Left lung (tissue), 4 donors: ENCODE measurements at regions not wholly inside any gene's neighbourhood (a gene's known extent, or its start where the extent isn't known, plus 50 kb on each side); places are given as distances from the start of the nearest gene placed in this dataset.
A peak's percentile ranks its signal among the peaks of the same experiment; 100 is the strongest.

Experiments
- ATAC-seq: fragments of 200-7000 bp; cut with Tn5 transposase; one replicate; pipeline ENCODE4 v1.9.1; 2020; ENCODE audit warnings: moderate library complexity
- DNase-seq, 4 donors: peaks; one replicate each; pipeline ENCODE4 v3.0.0-alpha.2; 2013 to 2020
- H3K27ac ChIP-seq, 2 donors: fragments of 200-600 bp; sonication (generic) in 1 of 2; one replicate each; pipeline versions ENCODE4 v1.5.0 to v1.8.0; 2020 to 2021
- H3K27me3 ChIP-seq, 2 donors: fragments of 200-600 bp; sonication (generic) in 1 of 2; one replicate each; pipeline versions ENCODE4 v1.5.0 to v1.8.0; 2020 to 2021
- H3K36me3 ChIP-seq, 2 donors: fragments of 200-600 bp; sonication (generic) in 1 of 2; one replicate each; pipeline versions ENCODE4 v1.5.0 to v1.8.0; 2020 to 2021
- H3K4me1 ChIP-seq, 2 donors: fragments of 200-600 bp; one replicate each; pipeline ENCODE4 v1.8.0; 2021
- H3K4me3 ChIP-seq, 2 donors: fragments of 200-600 bp; sonication (generic) in 1 of 2; one replicate each; pipeline versions ENCODE4 v1.5.0 to v1.8.0; 2020 to 2021; ENCODE audit warnings: mild to moderate bottlenecking in 1 of 2
- H3K9me3 ChIP-seq, 2 donors: fragments of 200-600 bp; sonication (generic) in 1 of 2; one replicate each; pipeline versions ENCODE4 v1.5.0 to v1.8.0; 2020 to 2021
- intact Hi-C, 2 donors: fragments of 100-400 bp; cut with DNase I; formaldehyde crosslinking; loops; one replicate each; pipeline versions ENCODE4 v1.11.2 to v1.14.2; 2022
- TF ChIP-seq, protein P1 (sequence below), 2 donors: fragments of 200-600 bp; sonication (generic) in 1 of 2; IDR thresholded peaks; one replicate each; pipeline versions ENCODE4 v1.5.0 to v1.8.0; 2021; ENCODE audit warnings: antibody characterized with exemption in 2 of 2
- donor health status: DM: no; HTN: yes; CAD: no.
- donor health status: DM: no; HTN: no; CAD: no.

DNA sequence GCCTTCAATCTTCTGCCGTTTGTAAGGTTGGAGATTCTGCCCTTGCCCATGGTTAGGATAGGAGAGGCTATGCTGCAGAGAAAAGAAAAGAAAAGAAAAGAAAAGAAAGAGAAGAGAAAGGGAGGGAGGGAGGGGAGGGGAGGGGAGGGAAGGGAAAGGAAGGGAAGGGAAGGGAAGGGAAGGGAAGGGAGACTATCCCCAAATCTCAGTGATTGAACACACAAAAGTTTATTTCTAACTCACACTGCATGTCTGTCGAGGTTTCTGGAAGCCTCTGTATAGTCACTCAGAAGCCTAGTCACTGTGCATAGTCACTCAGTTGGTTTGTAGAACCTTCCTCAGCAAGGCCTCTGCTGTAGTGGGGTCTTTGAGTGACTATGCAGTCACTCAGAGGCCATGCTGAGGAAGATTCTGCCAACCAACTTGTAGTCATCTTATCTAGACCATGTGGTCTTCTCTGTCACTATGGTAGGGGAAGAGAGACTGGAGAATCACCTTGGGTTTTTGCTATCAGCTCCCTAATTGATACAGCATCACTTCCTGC is 52.3 kb upstream of the ABCC9 start:
- no peaks in the 10 kb centered on the region for H3K4me1 ChIP-seq
- no peak overlapping the region for H3K4me3 ChIP-seq
- ATAC-seq (no peak), DNase-seq (no peak)
- H3K27ac ChIP-seq, result no peak overlapping the region
- no peaks in the 10 kb centered on the region for H3K9me3 ChIP-seq
- no peaks in the 10 kb centered on the region for H3K27me3 ChIP-seq
- no peaks in the 10 kb centered on the region for H3K36me3 ChIP-seq
- intact Hi-C loops, result loop anchor here in 1 of 2 donors (10.0 kb wide), 1 partner anchor 299 kb away; no protein-coding TSS in a partner anchor
- TF ChIP-seq, protein P1, sequence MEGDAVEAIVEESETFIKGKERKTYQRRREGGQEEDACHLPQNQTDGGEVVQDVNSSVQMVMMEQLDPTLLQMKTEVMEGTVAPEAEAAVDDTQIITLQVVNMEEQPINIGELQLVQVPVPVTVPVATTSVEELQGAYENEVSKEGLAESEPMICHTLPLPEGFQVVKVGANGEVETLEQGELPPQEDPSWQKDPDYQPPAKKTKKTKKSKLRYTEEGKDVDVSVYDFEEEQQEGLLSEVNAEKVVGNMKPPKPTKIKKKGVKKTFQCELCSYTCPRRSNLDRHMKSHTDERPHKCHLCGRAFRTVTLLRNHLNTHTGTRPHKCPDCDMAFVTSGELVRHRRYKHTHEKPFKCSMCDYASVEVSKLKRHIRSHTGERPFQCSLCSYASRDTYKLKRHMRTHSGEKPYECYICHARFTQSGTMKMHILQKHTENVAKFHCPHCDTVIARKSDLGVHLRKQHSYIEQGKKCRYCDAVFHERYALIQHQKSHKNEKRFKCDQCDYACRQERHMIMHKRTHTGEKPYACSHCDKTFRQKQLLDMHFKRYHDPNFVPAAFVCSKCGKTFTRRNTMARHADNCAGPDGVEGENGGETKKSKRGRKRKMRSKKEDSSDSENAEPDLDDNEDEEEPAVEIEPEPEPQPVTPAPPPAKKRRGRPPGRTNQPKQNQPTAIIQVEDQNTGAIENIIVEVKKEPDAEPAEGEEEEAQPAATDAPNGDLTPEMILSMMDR (IDR thresholded peaks at IDR 0.05), result no peak

- H3K4me3 ChIP-seq, result no peak overlapping the region
- no peaks in the 10 kb centered on the region for H3K9me3 ChIP-seq
- DNase-seq (no peak), ATAC-seq (peak; percentile 33)
- H3K36me3 ChIP-seq, result no peaks in the 10 kb centered on the region
- no peaks in the 10 kb centered on the region for H3K4me1 ChIP-seq
- TF ChIP-seq, protein P1 (IDR thresholded peaks at IDR 0.05), result no peak
- intact Hi-C loops, result loop anchor here in 1 of 2 donors (10.0 kb wide), 1 partner anchor 298 kb away; no protein-coding TSS in a partner anchor
- H3K27me3 ChIP-seq, result no peaks in the 10 kb centered on the region
- H3K27ac ChIP-seq, result no peak overlapping the region
These were observed 51.6 kb upstream of the ABCC9 start for GRCh38 chr12:21992823-21993222.

GRCh38 chr12:21991526-21991925 is 50.3 kb upstream of the ABCC9 start:
- Histone ChIP-seq H3K36me3 (no peaks in the 10 kb centered on the region), H3K27ac (no peak overlapping the region), H3K9me3 (no peaks in the 10 kb centered on the region), H3K4me1 (no peaks in the 10 kb centered on the region), H3K27me3 (no peaks in the 10 kb centered on the region), H3K4me3 (no peak overlapping the region)
- no peak for ATAC-seq
- DNase-seq, result no peak
- TF ChIP-seq, protein P1 (IDR thresholded peaks at IDR 0.05), result no peak
- intact Hi-C loops, result loop anchor here in 1 of 2 donors (10.0 kb wide), 1 partner anchor 297 kb away; no protein-coding TSS in a partner anchor
